DOHH2 (cell line): ENCODE measurements at regions not wholly inside any gene's neighbourhood (a gene's known extent, or its start where the extent isn't known, plus 50 kb on each side); places are given as distances from the start of the nearest gene placed in this dataset.
"Not testable (repeated sequence)": the region's sequence is repeated elsewhere in the genome, so short reads cannot be mapped to it uniquely, and the experiment has no call there.

Source experiments
- H3F3A ChIP-seq: fragments of 200-600 bp; sonication (generic), shearing (Covaris generic); 2 replicates; pipeline ENCODE4 v1.6.0; 2016; ENCODE audit warnings: antibody characterized with exemption, mild to moderate bottlenecking; ENCODE audit not compliant: control insufficient read depth, insufficient read depth
- H3K27ac ChIP-seq: fragments of 200-600 bp; sonication (generic); 2 replicates; pipeline ENCODE4 v1.5.1; 2014; ENCODE audit warnings: low read depth, mild to moderate bottlenecking, low read length, moderate library complexity
- H3K27me3 ChIP-seq: fragments of 200-600 bp; sonication (generic); 2 replicates; pipeline ENCODE4 v1.6.1; 2014; ENCODE audit warnings: mild to moderate bottlenecking, low read length, mixed read lengths; ENCODE audit not compliant: control insufficient read depth
- H3K36me3 ChIP-seq: fragments of 200-600 bp; sonication (generic); 2 replicates; pipeline ENCODE4 v1.6.1; 2014; ENCODE audit warnings: mild to moderate bottlenecking, low read length, moderate library complexity, mixed read lengths; ENCODE audit not compliant: control insufficient read depth
- H3K4me1 ChIP-seq: fragments of 200-600 bp; sonication (generic); 2 replicates; pipeline ENCODE4 v1.6.1; 2014; ENCODE audit warnings: mild to moderate bottlenecking, low read length, mixed read lengths; ENCODE audit not compliant: control insufficient read depth
- H3K4me2 ChIP-seq: fragments of 200-600 bp; sonication (generic); 2 replicates; pipeline ENCODE4 v1.6.0; 2014; ENCODE audit warnings: mild to moderate bottlenecking, low read length, moderate library complexity
- H3K4me3 ChIP-seq: fragments of 200-600 bp; sonication (generic); 2 replicates; pipeline ENCODE4 v1.5.1; 2014; ENCODE audit warnings: mild to moderate bottlenecking, low read length, mixed read lengths
- H3K79me2 ChIP-seq: fragments of 200-600 bp; sonication (generic); 2 replicates; pipeline ENCODE4 v1.6.1; 2014; ENCODE audit warnings: mild to moderate bottlenecking, low read length, mixed read lengths; ENCODE audit not compliant: control insufficient read depth
- H3K9me2 ChIP-seq: fragments of 200-600 bp; sonication (generic); replicated peaks from 2 replicates; pipeline ENCODE4 v1.6.1; 2014; ENCODE audit warnings: mild to moderate bottlenecking, low read length, mixed read lengths; ENCODE audit not compliant: control insufficient read depth
- H3K9me3 ChIP-seq: fragments of 200-600 bp; sonication (generic); 2 replicates; pipeline ENCODE4 v1.6.1; 2014; ENCODE audit warnings: antibody characterized with exemption, low read length, mixed read lengths; ENCODE audit not compliant: control insufficient read depth, insufficient read depth
- H4K20me1 ChIP-seq: fragments of 200-600 bp; sonication (generic); 2 replicates; pipeline ENCODE4 v1.6.0; 2014; ENCODE audit warnings: low read depth, mild to moderate bottlenecking, antibody characterized with exemption, low read length, moderate library complexity; ENCODE audit not compliant: control insufficient read depth, insufficient read depth
- CTCF ChIP-seq: fragments of 200-600 bp; sonication (generic); IDR thresholded peaks from one replicate; pipeline ENCODE4 v1.5.1; 2014; ENCODE audit warnings: antibody characterized with exemption, mild to moderate bottlenecking, low read depth, low read length; ENCODE audit not compliant: poor library complexity, severe bottlenecking
- EZH2phosphoT487 ChIP-seq: fragments of 200-600 bp; sonication (generic); IDR thresholded peaks from 2 replicates; pipeline ENCODE4 v1.6.1; 2017; ENCODE audit warnings: borderline replicate concordance, mild to moderate bottlenecking, antibody characterized with exemption, low read length, moderate library complexity, mixed read lengths

GRCh38 chr10:30553626-30554439 lies 75.7 kb downstream of the LYZL2 start:
- H3K79me2 ChIP-seq: no peaks in the 10 kb centered on the region
- H3K36me3 ChIP-seq: no peaks in the 10 kb centered on the region
- TF ChIP-seq CTCF (no peak), EZH2phosphoT487 (no peak)
- no peaks in the 10 kb centered on the region for H4K20me1 ChIP-seq
- no peaks in the 10 kb centered on the region for H3K27me3 ChIP-seq
- no peaks in the 10 kb centered on the region for H3F3A ChIP-seq
- no peaks in the 10 kb centered on the region for H3K9me2 ChIP-seq
- H3K4me3 ChIP-seq: no peak overlapping the region
- H3K9me3 ChIP-seq: no peaks in the 10 kb centered on the region
- H3K27ac ChIP-seq: no peak overlapping the region
- no peak overlapping the region for H3K4me2 ChIP-seq
- H3K4me1 ChIP-seq: no peaks in the 10 kb centered on the region

DNA sequence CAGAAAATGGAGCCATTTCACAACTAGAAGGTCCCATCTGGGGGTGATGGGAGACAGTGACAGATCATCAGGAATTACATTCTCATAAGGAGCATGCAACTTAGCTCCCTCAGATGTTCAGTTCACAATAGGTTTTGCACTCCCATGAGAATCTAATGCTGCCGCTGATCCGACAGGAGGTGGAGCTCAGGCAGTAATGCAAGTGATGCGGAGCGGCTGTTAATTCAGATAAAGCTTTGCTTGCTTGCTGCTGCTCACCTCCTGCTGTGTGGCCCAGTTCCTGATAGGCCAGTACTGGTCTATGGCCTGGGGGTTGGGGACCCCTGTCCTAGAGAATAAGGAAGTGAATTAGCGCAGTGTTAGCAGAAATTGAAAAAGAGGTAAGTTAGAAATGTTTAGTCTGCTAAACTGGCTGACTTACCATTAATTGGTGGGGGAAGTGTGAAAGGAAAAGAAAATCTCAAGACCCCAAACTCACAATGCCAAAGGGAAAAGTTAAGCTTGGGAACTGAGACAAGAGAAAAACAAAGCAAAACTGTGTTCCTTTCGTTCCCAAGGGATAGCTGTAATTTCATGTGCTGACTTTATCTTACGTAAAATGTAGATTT lies 76.4 kb downstream of the LYZL2 start:
- no peaks in the 10 kb centered on the region for H3K27me3 ChIP-seq
- no peaks in the 10 kb centered on the region for H3K9me3 ChIP-seq
- H3K27ac ChIP-seq: no peak overlapping the region
- no peaks in the 10 kb centered on the region for H3K9me2 ChIP-seq
- no peak overlapping the region for H3K4me3 ChIP-seq
- no peaks in the 10 kb centered on the region for H4K20me1 ChIP-seq
- no peak overlapping the region for H3K4me2 ChIP-seq
- no peaks in the 10 kb centered on the region for H3F3A ChIP-seq
- no peaks in the 10 kb centered on the region for H3K4me1 ChIP-seq
- TF ChIP-seq EZH2phosphoT487 (no peak), CTCF (no peak)
- H3K36me3 ChIP-seq: no peaks in the 10 kb centered on the region
- no peaks in the 10 kb centered on the region for H3K79me2 ChIP-seq

GRCh38 chr10:30550967-30551815 lies 78.4 kb downstream of the LYZL2 start:
- H3K9me2 ChIP-seq: no peaks in the 10 kb centered on the region
- H3F3A ChIP-seq: no peaks in the 10 kb centered on the region
- H3K4me3 ChIP-seq: no peak overlapping the region
- H3K27ac ChIP-seq: no peak overlapping the region
- no peaks in the 10 kb centered on the region for H3K79me2 ChIP-seq
- no peaks in the 10 kb centered on the region for H3K27me3 ChIP-seq
- no peak overlapping the region for H3K4me2 ChIP-seq
- H3K36me3 ChIP-seq: no peaks in the 10 kb centered on the region
- H3K4me1 ChIP-seq: no peaks in the 10 kb centered on the region
- H4K20me1 ChIP-seq: no peaks in the 10 kb centered on the region
- H3K9me3 ChIP-seq: no peaks in the 10 kb centered on the region
- no peak for TF ChIP-seq CTCF
- no peak for TF ChIP-seq EZH2phosphoT487

DNA sequence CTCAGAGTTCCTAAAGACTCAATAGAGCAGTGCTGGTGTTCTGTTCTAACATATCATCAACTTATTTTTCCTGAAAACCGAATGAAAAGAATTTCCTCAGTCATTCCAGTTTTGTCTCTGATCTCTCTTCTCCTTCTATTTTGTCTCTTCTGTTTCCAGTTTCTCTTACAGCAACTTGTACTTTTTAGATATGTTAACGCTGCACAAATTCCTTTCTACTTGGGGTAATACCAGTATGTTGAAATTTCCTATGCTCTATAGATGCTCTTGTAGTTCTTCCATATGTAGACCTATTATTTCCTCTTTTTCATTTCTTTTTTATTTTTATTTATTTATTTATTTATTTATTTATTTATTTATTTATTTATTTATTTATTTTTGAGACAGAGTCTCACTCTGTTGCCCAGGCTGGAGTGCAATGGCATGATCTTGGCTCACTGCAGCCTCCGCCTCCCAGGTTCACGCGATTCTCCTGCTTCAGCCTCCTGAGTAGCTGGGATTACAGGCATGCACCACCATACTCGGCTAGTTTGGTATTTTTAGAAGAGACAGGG lies 80.3 kb downstream of the LYZL2 start:
- H3K9me2 ChIP-seq, H3K36me3 ChIP-seq, H3K79me2 ChIP-seq, H4K20me1 ChIP-seq, H3K27me3 ChIP-seq, H3K9me3 ChIP-seq, H3F3A ChIP-seq, H3K4me2 ChIP-seq, H3K27ac ChIP-seq, H3K4me1 ChIP-seq, H3K4me3 ChIP-seq: not testable (repeated sequence)
